Fibroblast of villous mesenchyme (primary cell): ENCODE measurements at regions not wholly inside any gene's neighbourhood (a gene's known extent, or its start where the extent isn't known, plus 50 kb on each side); places are given as distances from the start of the nearest gene placed in this dataset.

Experiments used
- DNase-seq: peaks from one replicate; pipeline ENCODE4 v3.0.0-alpha.2; 2010; ENCODE audit warnings: low read depth
- H3K4me3 ChIP-seq: 2 replicates; pipeline ENCODE4 v1.5.1; 2011; ENCODE audit warnings: low read depth, mild to moderate bottlenecking, low read length
- TF ChIP-seq, protein P1 (sequence below): IDR thresholded peaks from 2 replicates; pipeline ENCODE4 v1.5.1; 2012; ENCODE audit warnings: low read depth, mild to moderate bottlenecking, low read length; ENCODE audit not compliant: insufficient read depth

DNA sequence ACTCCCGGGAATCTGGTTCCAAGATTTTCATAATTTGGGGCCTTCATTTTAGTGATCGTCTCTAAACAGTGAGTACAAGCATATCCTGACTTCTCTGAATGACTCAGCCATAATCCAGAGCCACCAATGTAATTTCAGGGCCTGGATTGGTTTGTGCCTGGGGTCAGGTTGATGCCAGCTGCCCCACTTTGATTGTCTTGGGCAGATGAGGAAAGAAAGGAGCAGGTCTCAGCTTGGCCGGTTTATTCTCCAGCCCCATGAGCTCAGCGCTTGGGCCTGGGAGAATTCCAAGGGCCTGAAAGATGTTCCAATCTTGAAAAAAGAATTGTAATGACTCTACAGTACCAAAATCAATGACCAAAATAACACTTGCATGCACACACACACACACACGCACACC lies 71.2 kb upstream of the ECE1 start:
- no peak for DNase-seq
- TF ChIP-seq, protein P1, sequence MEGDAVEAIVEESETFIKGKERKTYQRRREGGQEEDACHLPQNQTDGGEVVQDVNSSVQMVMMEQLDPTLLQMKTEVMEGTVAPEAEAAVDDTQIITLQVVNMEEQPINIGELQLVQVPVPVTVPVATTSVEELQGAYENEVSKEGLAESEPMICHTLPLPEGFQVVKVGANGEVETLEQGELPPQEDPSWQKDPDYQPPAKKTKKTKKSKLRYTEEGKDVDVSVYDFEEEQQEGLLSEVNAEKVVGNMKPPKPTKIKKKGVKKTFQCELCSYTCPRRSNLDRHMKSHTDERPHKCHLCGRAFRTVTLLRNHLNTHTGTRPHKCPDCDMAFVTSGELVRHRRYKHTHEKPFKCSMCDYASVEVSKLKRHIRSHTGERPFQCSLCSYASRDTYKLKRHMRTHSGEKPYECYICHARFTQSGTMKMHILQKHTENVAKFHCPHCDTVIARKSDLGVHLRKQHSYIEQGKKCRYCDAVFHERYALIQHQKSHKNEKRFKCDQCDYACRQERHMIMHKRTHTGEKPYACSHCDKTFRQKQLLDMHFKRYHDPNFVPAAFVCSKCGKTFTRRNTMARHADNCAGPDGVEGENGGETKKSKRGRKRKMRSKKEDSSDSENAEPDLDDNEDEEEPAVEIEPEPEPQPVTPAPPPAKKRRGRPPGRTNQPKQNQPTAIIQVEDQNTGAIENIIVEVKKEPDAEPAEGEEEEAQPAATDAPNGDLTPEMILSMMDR: no peak
- H3K4me3 ChIP-seq: no peak overlapping the region

DNA sequence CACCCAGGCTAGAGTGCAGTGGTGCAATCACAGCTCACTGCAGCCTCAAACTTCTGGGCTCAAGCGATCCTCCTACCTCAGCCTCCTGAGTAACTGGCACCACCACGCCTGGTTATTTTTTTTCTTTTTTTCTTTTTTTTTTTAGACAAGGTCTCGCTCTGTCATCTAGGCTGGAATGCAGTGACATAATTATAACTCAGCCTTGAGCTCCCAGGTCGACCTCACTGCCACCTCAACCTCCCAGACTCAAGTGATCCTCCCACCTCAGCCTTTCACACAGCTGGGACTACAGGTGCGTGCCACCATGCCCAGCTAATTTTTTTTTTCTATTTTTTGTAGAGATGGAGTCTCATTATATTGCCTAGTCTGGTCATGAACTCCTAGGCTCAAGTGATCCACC lies 66.9 kb upstream of the ECE1 start:
- no peak for DNase-seq
- no peak overlapping the region for H3K4me3 ChIP-seq
- TF ChIP-seq, protein P1: no peak

- TF ChIP-seq, protein P1: no peak
- no peak overlapping the region for H3K4me3 ChIP-seq
- no peak for DNase-seq
Observed at GRCh38 chr1:21355956-21356355, 65.7 kb upstream of the ECE1 start.

DNA sequence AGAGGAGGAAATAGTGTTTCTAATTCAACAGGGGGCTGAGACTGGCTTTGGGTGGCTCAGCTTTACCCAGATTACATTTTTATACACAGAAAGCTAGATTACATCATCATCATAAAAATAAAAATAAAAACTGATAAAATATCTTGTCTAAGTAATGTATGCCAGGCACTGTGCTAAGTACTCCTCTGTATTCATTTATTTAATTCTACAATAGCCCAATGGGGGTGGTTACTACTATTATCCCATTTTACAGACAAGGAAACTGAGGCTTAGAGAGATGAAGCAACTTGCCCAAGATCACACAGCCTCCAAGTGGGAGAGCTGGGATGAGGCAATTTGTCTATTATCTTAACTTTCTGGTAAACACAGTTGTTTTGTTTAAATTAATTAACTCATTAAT lies 62.3 kb upstream of the ECE1 start:
- no peak overlapping the region for H3K4me3 ChIP-seq
- TF ChIP-seq, protein P1: no peak
- no peak for DNase-seq

- no peak for DNase-seq
- no peak overlapping the region for H3K4me3 ChIP-seq
- TF ChIP-seq, protein P1: no peak
Observed at GRCh38 chr1:21351901-21352300, 61.6 kb upstream of the ECE1 start.

- no peak for DNase-seq
- H3K4me3 ChIP-seq: no peak overlapping the region
- TF ChIP-seq, protein P1: no peak
Observed at GRCh38 chr1:21350202-21350885, 60.1 kb upstream of the ECE1 start.

DNA sequence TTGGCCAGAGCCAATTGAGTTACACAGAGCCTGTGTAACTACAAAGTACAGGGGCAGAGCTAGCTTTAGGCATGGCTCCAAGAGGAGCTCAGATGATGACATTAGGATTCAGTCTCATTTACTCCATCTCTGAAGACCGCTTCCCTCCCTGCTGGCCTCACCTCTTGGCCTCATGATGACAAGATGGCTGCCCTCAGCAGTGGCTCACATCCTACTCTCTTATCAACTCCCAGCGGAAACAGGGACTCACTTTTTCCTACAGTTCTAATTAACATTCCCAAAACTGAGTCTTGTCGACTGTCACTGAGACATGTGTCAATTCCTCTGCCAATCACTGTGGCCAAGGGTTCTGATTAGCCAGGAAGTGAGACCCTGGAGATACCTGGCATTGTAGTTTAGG lies 59.4 kb upstream of the ECE1 start:
- DNase-seq: no peak
- TF ChIP-seq, protein P1: no peak
- H3K4me3 ChIP-seq: no peak overlapping the region
